HepG2 (cell line): ENCODE measurements at regions not wholly inside any gene's neighbourhood (a gene's known extent, or its start where the extent isn't known, plus 50 kb on each side); places are given as distances from the start of the nearest gene placed in this dataset.

ENCODE experiments used
- ATAC-seq: fragments of 200-7000 bp; cut with Tn5 transposase; 3 replicates; pipeline ENCODE4 v1.9.1; 2020; ENCODE audit warnings: mild to moderate bottlenecking, moderate library complexity
- BruUV-seq: library from RNA; stranded (reverse); fragments of 400-500 nt; replicated peaks from 2 replicates; lab custom pipeline; 2021; lab: Mats Ljungman, UMichigan
- CTCF ChIA-PET: fragments of 300-600 bp; formaldehyde crosslinking; extraction: SDS; loops from one replicate; lab custom pipeline; 2021; ENCODE audit warnings: low total read pairs, inconsistent platforms, low intra/inter-chr PET ratio; lab: Yijun Ruan, JAX
- POLR2A ChIA-PET: fragments of 350-600 bp; sonication (Branson Sonifier 250); formaldehyde crosslinking; loops from one replicate; lab custom pipeline; 2020; ENCODE audit warnings: antibody characterized with exemption, inconsistent platforms; lab: Yijun Ruan, JAX
- DNase-seq: peaks from one replicate; pipeline ENCODE4 v3.0.0-alpha.2; 2015; ENCODE audit warnings: low spot score
- FAIRE-seq: peaks from 3 replicates; lab custom pipeline; 2011; peaks lifted over from hg19 to GRCh38; lab: Jason Lieb, UNC
- H2AFZ ChIP-seq: one replicate; pipeline ENCODE4 v1.6.1; 2011; ENCODE audit warnings: low read length, inconsistent platforms
- H3K27ac ChIP-seq: fragments of 300-600 bp; 3 replicates; pipeline ENCODE4 v1.8.0; 2011; ENCODE audit warnings: mixed run types, mild to moderate bottlenecking, mixed read lengths, low read length, inconsistent platforms; ENCODE audit not compliant: insufficient read depth; ENCODE audit errors: extremely low read length
- H3K27me3 ChIP-seq, 2 experiments: fragments of 200-600 bp in 1 of 2; 2 replicates in 1 of 2; 3 replicates in 1 of 2; pipeline versions ENCODE4 v1.6.0 to v1.8.0; 2011; ENCODE audit warnings: low read length in 2 of 2, mild to moderate bottlenecking in 2 of 2, moderate library complexity in 2 of 2, inconsistent platforms in 1 of 2; ENCODE audit not compliant: insufficient read depth in 2 of 2, control insufficient read depth in 1 of 2
- H3K36me3 ChIP-seq, 2 experiments: fragments of 200-600 bp in 1 of 2; replicated peaks in 1 of 2; 2 replicates in 1 of 2; 3 replicates in 1 of 2; pipeline versions ENCODE4 v1.5.1 to v1.8.0; 2011; ENCODE audit warnings: low read length in 2 of 2, inconsistent platforms in 1 of 2; ENCODE audit not compliant: insufficient read depth in 2 of 2, control insufficient read depth in 1 of 2
- H3K4me1 ChIP-seq: 2 replicates; pipeline ENCODE4 v1.5.1; 2012; ENCODE audit warnings: low read length, inconsistent platforms; ENCODE audit not compliant: insufficient read depth
- H3K4me2 ChIP-seq: 2 replicates; pipeline ENCODE4 v1.6.0; 2011; ENCODE audit warnings: low read depth, low read length, inconsistent platforms
- H3K4me3 ChIP-seq, 3 experiments: fragments of 200-600 bp in 1 of 3; sonication (generic), shearing (Covaris generic) in 1 of 3; replicated peaks in 1 of 3; 2 replicates each; pipeline ENCODE4 v1.5.1; 2011 to 2016; ENCODE audit warnings: low read length in 3 of 3, inconsistent platforms in 2 of 3, low read depth in 2 of 3, mild to moderate bottlenecking in 2 of 3, control low read depth in 1 of 3, mixed read lengths in 1 of 3; ENCODE audit not compliant: insufficient read depth in 1 of 3
- H3K79me2 ChIP-seq: one replicate; pipeline ENCODE4 v1.6.1; 2011; ENCODE audit warnings: low read length, inconsistent platforms; ENCODE audit not compliant: insufficient read depth
- H3K9ac ChIP-seq: 2 replicates; pipeline ENCODE4 v1.6.0; 2011; ENCODE audit warnings: mild to moderate bottlenecking, low read depth, low read length, inconsistent platforms; ENCODE audit not compliant: insufficient read depth
- H3K9me3 ChIP-seq: 2 replicates; pipeline ENCODE4 v1.5.1; 2012; ENCODE audit warnings: mild to moderate bottlenecking, low read length
- H4K20me1 ChIP-seq: 2 replicates; pipeline ENCODE4 v1.6.0; 2011; ENCODE audit warnings: inconsistent platforms, mild to moderate bottlenecking, low read length, moderate library complexity; ENCODE audit not compliant: insufficient read depth
- CEBPG ChIP-seq: IDR thresholded peaks from 2 replicates; pipeline ENCODE4 v1.6.1; 2016
- DZIP1 ChIP-seq: sonication (generic); formaldehyde crosslinking; IDR thresholded peaks from 2 replicates; pipeline ENCODE4 v1.5.0; 2020; ENCODE audit warnings: mild to moderate bottlenecking, missing genetic modification reagents
- EZH2 ChIP-seq: conservative IDR thresholded peaks from 2 replicates; pipeline ENCODE4 v1.6.1; 2012; ENCODE audit warnings: mild to moderate bottlenecking, low read depth, low read length, moderate library complexity
- FOXK1 ChIP-seq: sonication (generic); formaldehyde crosslinking; IDR thresholded peaks from 2 replicates; pipeline ENCODE4 v1.4.0; 2020; ENCODE audit warnings: low read depth, missing genetic modification reagents, borderline replicate concordance
- GTF3A ChIP-seq: sonication (generic); formaldehyde crosslinking; conservative IDR thresholded peaks from 2 replicates; pipeline ENCODE4 v1.4.0; 2020; ENCODE audit warnings: mild to moderate bottlenecking, missing genetic modification reagents
- HOXA3 ChIP-seq: sonication (generic); formaldehyde crosslinking; IDR thresholded peaks from 2 replicates; pipeline ENCODE4 v1.5.0; 2020; ENCODE audit warnings: missing genetic modification reagents
- MXD1 ChIP-seq: sonication (generic); formaldehyde crosslinking; IDR thresholded peaks from 2 replicates; pipeline ENCODE4 v1.4.0; 2020; ENCODE audit warnings: mild to moderate bottlenecking, missing genetic modification reagents
- SMAD9 ChIP-seq: sonication (generic); formaldehyde crosslinking; IDR thresholded peaks from 2 replicates; pipeline ENCODE4 v1.5.1; 2020; ENCODE audit warnings: mild to moderate bottlenecking, missing genetic modification reagents
- SOX13 ChIP-seq, 3 experiments: fragments of 450-650 bp in 1 of 3; sonication (generic) in 1 of 3; formaldehyde crosslinking in 1 of 3; IDR thresholded peaks in 2 of 3; conservative IDR thresholded peaks in 1 of 3; 2 replicates each; pipeline versions ENCODE4 v1.5.0 to v1.6.1; 2016 to 2020; ENCODE audit warnings: antibody characterized with exemption in 1 of 3, mild to moderate bottlenecking in 1 of 3, missing compliant biosample characterization in 1 of 3, missing genetic modification reagents in 1 of 3, moderate library complexity in 1 of 3
- ZKSCAN8 ChIP-seq: IDR thresholded peaks from 2 replicates; pipeline ENCODE4 v1.6.1; 2016; ENCODE audit warnings: borderline replicate concordance, missing genetic modification reagents, missing compliant biosample characterization
- ZNF333 ChIP-seq: sonication (generic); formaldehyde crosslinking; IDR thresholded peaks from 2 replicates; pipeline ENCODE4 v1.4.0; 2020; ENCODE audit warnings: mild to moderate bottlenecking, missing genetic modification reagents, borderline replicate concordance
- ZNF720 ChIP-seq: sonication (generic); formaldehyde crosslinking; IDR thresholded peaks from 2 replicates; pipeline ENCODE4 v1.4.0; 2020; ENCODE audit warnings: missing genetic modification reagents
- WGBS: methylation state at CpG from one replicate; pipeline ENCODE4 v1.1.6; 2017; ENCODE audit warnings: low lambda C conversion rate; 5-methylcytosine and 5-hydroxymethylcytosine counted together
- in situ Hi-C: cut with HindIII; loops from 2 replicates; pipeline ENCODE4 v1.10.0; 2017; ENCODE audit warnings: low pct_unique_long_range_greater_than_20kb; ENCODE audit not compliant: extremely low pct_ligation_motif_present
- intact Hi-C: fragments of 100-400 bp; cut with micrococcal nuclease; formaldehyde crosslinking; loops from one replicate; pipeline ENCODE4 v1.10.0; 2022; ENCODE audit not compliant: unreplicated experiment
- TF ChIP-seq, protein P1 (sequence below), 2 experiments: sonication (generic) in 1 of 2; formaldehyde crosslinking in 1 of 2; IDR thresholded peaks; 2 replicates each; pipeline versions ENCODE4 v1.5.1 to v1.6.1; 2011 to 2020; ENCODE audit warnings: borderline replicate concordance in 1 of 2, low read depth in 1 of 2, low read length in 1 of 2, mild to moderate bottlenecking in 1 of 2, missing genetic modification reagents in 1 of 2, moderate library complexity in 1 of 2

DNA sequence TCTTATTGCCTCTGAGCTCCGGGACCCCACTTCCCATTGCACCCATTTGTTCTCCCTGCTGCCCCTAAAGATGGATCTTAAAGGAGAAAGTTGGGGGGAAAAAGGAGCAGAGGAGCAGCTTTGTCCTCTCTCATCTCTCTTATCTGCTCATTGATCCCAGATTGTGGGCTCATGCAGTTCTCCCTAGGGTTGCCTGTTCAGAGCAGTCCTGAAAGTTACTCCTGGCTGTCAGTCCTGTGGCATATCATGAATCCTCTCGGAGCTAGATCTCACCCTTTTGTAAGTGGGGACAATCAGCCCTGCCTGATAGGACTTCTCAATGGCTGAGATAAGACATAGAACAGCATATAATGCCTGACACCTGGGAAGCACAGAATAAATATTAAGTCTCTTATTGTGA lies 440.3 kb downstream of the IRS2 start:
- POLR2A ChIA-PET = no interaction called here
- H3K79me2 ChIP-seq = no peaks in the 10 kb centered on the region
- H3K27ac ChIP-seq = no peak overlapping the region
- no peak for FAIRE-seq
- H3K9ac ChIP-seq = no peak overlapping the region
- no TSS peak for BruUV-seq
- H3K36me3 ChIP-seq = no peaks in the 10 kb centered on the region
- no peaks in the 10 kb centered on the region for H4K20me1 ChIP-seq
- H3K4me3 ChIP-seq = no peak overlapping the region
- peaks cover 10% of the 10 kb centered on the region; the same call in 1 of the 2 replicates for H3K9me3 ChIP-seq
- WGBS = 18% methylated on average over 2 of the region's 2 CpGs
- no peaks in the 10 kb centered on the region for H3K27me3 ChIP-seq
- no peak overlapping the region for H2AFZ ChIP-seq
- CTCF ChIA-PET = no interaction called here
- no peaks in the 10 kb centered on the region for H3K4me1 ChIP-seq
- DNase-seq = no peak
- in situ Hi-C loops (no loop called here), intact Hi-C loops (no loop called here)
- no peak for TF ChIP-seq EZH2
- TF ChIP-seq CEBPG (CRISPR knock-in tag) = no peak
- TF ChIP-seq ZNF333 (CRISPR knock-in tag) = no peak
- TF ChIP-seq HOXA3 (CRISPR knock-in tag) = no peak
- no peak for TF ChIP-seq SOX13 (IDR thresholded peaks at IDR 0.05)
- no peak for TF ChIP-seq SOX13 (CRISPR knock-in tag; conservative IDR thresholded peaks at IDR 0.05 in 1 of 2, IDR thresholded peaks at IDR 0.05 in 1 of 2)
- no peak for TF ChIP-seq SMAD9 (CRISPR knock-in tag)
- no peak overlapping the region for H3K4me2 ChIP-seq
- ATAC-seq = no peak

DNA sequence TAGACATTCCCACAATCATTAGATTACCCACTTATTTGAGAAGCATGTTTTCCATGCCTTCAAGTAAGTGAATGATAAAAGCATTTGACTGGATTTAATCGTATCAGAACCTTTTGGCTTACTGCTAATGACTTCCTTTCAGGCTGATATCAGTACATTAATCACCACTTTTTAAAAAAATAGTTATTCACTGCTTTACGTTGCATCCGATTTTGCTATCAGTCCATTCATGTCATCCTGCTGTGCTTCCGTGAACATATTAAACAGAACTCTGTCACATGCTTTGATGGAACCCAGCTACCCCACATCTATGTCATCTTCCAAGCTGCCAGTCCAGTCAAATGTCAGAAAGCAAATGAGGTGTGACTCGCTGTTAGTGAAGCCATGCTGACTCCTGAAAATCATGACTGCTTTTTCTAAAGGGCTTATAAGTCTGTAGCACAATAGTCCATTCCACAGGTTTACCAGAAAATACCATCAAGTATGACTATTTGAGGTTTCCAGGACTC lies 440.9 kb downstream of the IRS2 start:
- no peak for FAIRE-seq
- no peak overlapping the region for H3K9ac ChIP-seq
- TF ChIP-seq GTF3A (CRISPR knock-in tag) (no peak), ZNF720 (no peak), ZKSCAN8 (CRISPR knock-in tag) (no peak), FOXK1 (CRISPR knock-in tag) (no peak), DZIP1 (no peak), MXD1 (no peak)
- TF ChIP-seq, protein P1, sequence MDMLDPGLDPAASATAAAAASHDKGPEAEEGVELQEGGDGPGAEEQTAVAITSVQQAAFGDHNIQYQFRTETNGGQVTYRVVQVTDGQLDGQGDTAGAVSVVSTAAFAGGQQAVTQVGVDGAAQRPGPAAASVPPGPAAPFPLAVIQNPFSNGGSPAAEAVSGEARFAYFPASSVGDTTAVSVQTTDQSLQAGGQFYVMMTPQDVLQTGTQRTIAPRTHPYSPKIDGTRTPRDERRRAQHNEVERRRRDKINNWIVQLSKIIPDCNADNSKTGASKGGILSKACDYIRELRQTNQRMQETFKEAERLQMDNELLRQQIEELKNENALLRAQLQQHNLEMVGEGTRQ (IDR thresholded peaks at IDR 0.05; ENCODE audit: low read depth, low read length) = no peak
- TF ChIP-seq, protein P1 (CRISPR knock-in tag; IDR thresholded peaks at IDR 0.05; ENCODE audit: borderline replicate concordance) = no peak

More for the DNA sequence above, 440.9 kb downstream of the IRS2 start:
- Histone ChIP-seq H3K27ac (no peak overlapping the region), H3K79me2 (no peaks in the 10 kb centered on the region), H3K9me3 (peaks cover 10% of the 10 kb centered on the region; the same call in 1 of the 2 replicates), H2AFZ (no peak overlapping the region), H4K20me1 (no peaks in the 10 kb centered on the region), H3K4me1 (no peaks in the 10 kb centered on the region), H3K4me3 (no peak overlapping the region), H3K36me3 (no peaks in the 10 kb centered on the region), H3K4me2 (no peak overlapping the region), H3K27me3 (no peaks in the 10 kb centered on the region)
- in situ Hi-C loops (no loop called here), intact Hi-C loops (no loop called here)
- DNase-seq (no peak), ATAC-seq (no peak)
- POLR2A ChIA-PET = no interaction called here
- CTCF ChIA-PET = no interaction called here
- no TSS peak for BruUV-seq
- WGBS = 38% methylated on average over 5 of the region's 5 CpGs
